ENCODE measurements at regions not wholly inside any gene's neighbourhood (a gene's known extent, or its start where the extent isn't known, plus 50 kb on each side); places are given as distances from the start of the nearest gene placed in this dataset.
A peak's percentile ranks its signal among the peaks of the same experiment; 100 is the strongest.
"Not testable (repeated sequence)": the region's sequence is repeated elsewhere in the genome, so short reads cannot be mapped to it uniquely, and the experiment has no call there.

DNA sequence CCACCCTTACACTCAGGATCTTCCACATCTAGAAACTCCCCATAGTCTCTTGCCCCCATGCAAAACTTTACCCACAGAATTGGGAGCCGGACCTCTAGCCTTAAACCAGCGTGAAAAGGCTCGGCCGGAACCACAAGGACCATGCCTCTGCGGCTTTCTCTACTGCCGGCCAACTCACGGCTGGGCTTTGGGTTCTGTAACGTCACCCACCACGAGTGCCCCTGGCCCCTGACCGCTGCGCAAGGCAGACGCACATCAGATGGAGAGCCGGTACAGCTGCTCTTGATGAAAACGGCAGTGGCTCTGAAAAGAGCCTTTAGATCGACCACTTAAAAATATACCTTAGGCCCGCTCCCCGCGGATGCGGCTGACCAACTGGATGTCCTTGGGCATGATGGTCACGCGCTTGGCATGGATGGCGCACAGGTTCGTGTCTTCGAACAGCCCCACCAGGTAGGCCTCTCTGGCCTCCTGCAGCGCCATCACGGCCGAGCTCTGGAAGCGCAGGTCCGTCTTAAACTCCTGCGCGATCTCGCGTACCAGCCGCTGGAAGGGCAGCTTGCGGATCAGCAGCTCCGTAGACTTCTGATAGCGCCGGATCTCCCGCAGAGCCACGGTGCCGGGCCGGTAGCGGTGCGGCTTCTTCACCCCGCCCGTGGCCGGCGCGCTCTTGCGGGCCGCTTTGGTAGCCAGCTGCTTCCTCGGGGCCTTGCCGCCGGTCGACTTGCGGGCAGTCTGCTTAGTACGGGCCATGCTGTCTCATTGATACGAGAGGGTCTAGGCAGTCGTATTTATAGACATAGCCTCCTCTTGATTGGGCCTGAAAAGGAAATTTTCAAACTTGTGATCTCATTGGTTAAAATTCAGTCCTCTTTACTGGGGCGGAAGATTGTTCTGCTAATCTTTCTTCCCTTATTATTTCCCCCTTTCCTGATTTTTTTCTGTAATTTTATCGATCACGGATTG is 66.3 kb downstream of the FAM72C start:
- DNase-seq, result peak; percentile 20 to 29

DNA sequence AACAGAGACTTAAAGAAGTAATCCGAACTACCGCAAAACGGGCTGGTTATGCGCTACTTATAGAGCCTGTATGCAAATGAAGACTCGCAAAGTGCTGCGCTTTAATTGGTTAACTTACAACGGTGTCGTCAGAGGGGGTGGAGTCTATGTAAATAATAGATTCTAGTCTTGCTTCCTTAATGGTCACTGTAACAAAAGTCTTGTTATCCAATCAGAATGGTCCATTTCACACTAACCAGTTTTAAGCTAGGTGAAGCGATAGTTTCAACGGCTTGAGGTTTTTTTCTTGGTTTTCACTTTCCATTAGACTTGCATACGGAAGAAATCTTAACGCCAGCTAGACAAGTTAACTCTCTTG is 67.2 kb downstream of the FAM72C start:
- DNase-seq, result peak in 1 of 2 donors; percentile 24

DNA sequence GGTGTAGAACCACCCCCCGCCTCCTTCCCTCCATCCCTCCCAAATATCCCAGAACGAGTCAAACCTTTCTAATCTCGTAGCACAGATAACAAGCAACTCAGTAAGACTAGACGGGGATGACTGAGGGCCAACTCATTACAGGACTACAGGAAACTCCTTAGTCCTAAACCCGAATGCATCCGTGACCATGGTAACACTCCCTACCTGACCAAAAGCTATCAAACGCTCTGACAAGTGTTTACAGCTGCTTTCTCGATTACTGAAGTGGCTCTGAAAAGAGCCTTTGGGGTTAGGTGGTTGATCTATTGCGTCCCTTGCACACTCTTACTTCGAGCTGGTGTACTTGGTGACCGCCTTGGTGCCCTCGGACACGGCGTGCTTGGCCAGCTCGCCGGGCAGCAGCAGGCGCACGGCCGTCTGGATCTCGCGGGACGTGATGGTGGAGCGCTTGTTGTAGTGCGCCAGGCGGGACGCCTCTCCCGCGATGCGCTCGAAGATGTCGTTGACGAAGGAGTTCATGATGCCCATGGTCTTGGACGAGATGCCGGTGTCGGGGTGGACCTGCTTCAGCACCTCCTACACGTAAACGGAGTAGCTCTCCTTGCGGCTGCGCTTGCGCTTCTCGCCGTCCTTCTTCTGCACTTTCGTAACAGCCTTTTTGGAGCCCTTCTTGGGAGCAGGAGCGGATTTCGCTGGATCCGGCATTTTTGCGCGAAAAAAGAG is 67.7 kb downstream of the FAM72C start:
- peak in 1 of 2 donors; percentile 24 for DNase-seq

DNA sequence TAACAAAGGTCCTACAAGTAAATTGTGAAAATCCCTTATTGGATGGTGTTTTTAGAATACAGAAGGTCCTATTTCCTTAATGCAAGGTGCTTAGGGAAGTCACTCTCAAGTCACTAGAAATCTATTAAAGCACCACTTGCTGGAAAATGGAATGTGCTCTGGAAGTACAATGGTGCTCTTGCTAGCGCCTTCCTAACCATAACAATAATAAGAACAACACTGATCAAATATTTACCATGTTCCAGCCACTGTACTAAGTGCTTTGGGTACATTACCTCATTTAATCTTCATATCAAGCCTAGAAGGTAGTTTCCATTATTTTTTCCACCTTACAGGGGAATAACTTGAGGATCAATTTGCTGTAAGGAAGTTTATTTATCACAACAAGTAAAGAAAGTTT is 75.4 kb downstream of the FAM72C start:
- DNase-seq, result not testable (repeated sequence)

DNA sequence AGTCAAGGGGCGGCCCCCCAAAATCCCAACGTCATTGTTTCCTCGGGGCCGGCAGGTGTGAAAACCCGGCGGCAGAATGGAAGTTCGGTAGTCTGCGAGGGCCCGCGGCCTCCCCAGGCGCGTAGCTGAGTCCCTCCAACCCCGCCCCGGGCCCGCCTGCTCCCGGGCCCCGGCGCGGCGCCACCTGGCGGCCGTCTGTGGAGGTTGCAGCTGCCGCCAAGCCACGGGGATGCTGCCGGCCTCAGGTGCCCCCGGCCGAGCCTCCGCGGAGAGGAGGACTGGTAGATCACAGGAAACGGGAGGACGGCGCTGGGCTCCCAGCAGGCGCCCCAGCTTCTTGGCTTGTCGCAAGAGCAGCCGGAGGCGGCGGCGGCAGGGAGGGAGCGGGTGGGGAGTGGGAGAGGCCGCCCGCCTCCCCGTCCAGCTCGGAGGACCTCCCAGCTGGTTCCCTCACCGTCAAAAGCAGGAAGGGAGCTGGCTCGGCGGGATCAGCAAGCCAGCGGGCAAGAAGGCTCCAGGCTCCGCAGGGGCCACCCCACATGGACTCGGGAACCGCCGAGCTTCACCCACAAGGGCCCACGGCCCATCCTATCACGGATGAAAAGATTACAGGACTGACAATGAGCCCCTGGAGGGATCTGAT is 86.7 kb downstream of the FAM72C start:
- peak; percentile 71 to 77 for DNase-seq

DNA sequence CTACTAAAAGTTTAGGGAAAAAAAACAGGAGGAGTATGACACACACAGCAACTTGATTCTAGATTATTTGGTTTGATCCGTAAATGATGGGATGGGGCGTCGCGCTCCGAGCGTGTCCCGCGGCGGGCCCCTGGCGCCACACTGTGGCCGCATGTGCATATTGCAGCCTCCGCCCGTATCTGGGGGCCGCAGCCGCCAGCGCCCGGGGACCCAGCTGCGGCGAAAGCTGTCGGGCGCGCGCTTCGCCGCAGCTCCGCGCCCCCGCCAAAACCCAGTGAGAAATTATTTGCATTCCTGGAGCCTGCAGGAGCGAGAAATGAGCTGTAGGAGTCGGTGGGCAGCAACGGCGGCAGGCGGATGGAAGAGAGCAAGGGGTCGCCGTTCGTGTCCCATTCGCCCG is 87.3 kb downstream of the FAM72C start:
- DNase-seq, result peak; percentile 50 to 62

DNA sequence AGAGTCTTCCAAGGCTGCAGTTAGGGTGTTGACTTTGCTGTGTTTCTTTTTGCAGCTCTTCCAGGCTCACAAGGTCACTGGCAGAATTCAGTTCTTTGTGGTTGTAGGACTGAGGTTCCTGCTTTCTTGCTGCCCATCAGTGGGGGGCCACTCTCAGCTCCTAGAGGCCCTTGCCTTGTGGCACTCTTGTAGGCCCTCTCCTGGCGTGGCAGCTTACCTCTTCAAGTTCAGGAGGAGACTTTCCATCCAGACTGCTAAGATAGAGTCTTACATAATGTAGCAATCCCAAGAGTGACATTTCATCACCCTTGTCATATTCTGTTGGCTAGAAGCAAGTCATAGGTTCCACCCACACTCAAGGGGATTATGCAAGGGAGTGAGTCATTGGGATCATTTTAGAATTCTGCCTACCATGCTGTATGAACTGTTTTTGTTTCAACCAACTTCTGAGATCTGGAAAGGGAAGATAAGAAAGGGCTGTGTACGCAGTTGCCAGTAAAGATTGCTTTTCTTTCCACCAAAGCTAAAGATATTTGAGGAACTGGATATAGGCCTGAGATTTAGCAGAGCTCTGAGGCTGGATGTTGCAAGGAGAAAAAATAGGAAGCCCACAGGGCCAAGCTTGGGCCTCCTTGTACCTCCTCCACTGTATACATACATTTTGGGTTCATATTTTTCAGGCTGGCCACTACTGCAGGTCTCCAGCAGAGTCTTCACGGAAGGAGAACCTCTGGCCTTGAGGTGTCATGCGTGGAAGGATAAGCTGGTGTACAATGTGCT is 91.8 kb downstream of the FAM72C start:
- DNase-seq, result peak in 1 of 2 donors; percentile 17

DNA sequence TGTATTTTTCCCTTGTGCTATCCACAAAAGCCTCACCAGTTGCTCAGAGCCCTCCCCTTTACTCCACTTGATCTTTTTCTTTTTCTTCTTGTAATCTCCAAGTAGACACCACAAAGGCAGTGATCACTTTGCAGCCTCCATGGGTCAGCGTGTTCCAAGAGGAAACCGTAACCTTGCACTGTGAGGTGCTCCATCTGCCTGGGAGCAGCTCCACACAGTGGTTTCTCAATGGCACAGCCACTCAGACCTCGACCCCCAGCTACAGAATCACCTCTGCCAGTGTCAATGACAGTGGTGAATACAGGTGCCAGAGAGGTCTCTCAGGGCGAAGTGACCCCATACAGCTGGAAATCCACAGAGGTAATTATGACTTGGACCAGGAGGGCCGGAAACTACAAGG is 95.8 kb downstream of the FAM72C start:
- DNase-seq, result not testable (repeated sequence)

DNA sequence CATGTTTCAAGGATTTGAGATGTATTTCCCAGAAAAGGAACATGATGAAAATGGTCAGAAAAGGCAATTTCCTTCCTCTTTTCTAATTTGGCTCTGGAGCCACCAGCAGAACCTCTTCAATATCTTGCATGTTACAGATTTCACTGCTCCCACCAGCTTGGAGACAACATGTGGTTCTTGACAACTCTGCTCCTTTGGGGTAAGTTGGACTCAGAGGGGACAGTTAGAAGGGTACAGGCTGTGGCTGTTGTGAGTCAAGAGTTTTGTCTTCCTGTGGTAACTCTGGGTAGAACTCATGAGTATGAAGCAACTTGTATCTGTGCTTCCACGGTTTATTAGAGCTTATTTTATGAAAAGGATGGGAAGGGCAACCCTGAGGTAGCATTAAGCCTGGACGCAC is 97.2 kb downstream of the FAM72C start:
- not testable (repeated sequence) for DNase-seq

DNA sequence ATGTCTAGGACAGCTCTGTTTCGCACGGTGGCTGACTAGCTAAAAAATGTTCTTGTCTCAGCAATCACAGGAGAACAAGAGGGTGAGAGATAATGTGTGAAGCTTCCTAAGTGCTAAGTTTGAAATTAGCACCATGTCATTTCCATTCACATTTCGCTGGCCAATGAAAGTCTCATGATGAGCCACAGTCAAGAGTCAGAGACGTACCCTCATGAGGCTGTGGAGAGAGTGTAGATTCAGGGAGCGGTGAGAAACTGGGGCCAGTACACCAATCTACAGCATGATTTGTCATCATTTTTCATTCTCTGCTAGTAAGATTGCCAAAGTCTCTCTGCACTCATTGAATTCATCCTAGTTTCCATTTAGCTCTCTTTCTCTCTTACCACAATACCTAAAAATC is 98.1 kb downstream of the FAM72C start:
- not testable (repeated sequence) for DNase-seq

DNA sequence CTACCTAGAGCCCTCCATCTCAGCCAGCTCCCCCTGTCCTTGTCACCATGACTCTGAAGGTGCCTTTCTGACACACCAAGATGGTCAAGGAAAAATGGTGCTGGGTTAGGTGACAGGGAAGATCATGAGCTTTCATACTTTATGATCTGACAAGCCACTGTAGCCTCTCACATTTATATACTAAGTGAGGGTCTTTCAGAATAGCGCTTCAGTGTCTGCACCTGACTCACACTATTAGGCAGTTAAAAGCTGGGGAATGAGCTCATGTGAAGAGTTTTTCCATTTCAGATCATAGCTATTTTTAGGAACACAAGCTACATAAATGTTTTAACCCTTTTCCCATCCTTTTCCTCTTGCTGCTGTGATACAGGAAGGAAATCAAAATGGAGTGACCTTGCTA is 101.4 kb downstream of the FAM72C start:
- not testable (repeated sequence) for DNase-seq

DNA sequence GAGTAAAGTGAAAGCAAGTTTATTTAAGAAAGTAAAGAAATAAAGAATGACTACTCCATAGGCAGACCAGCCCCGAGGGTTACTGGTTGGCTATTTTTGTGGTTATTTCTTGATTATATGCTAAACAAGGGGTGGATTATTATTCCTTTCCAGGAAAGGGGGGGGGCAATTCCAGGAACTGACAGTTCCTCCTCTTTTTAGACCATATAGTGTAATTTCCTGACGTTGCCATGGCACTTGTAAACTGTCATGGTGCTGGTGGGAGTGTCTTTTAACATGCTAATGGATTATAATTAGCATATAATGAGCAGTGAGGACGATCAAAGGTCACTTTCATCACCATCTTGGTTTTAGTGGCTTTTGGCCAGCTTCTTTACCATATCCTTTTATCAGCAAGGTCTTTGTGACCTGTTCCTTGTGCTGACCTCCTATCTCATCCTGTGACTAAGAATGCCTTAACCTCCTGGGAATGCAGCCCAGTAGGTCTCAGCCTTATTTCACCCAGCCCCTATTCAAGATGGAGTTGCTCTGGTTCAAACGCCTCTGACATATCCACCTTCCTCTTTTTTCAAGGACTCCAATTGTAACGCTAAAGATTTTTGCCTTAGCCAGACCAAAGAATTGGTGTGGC is 104.1 kb downstream of the FAM72C start:
- peak in 1 of 2 donors; percentile 27 for DNase-seq

DNA sequence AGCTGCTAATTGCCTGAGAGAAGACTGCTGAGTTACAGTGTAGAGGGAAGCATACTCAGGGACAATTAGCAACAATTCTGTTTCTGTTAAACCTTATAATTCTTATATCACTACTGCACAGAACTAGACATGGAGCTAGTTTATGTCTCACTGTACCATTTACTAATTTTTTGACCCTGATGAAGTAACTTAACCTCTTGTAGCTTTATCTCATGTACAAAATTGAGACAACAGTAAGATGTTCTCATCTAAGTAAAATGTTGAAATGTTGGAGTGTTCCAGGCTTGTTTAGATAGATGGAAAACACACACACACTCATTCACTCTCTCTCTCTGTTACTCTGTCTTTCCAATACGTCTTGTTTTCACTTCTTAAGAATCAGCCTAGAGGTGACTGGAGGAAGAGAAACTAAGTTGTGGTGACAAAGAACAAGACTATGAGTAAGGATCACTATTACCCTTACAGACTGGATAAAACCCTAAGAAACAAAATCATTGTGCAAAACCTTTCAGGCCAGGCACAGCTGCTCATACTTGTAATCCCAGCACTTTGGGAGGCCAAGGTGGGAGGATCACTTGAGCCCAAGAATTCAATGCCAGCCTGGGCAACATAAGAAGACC is 107.8 kb downstream of the FAM72C start:
- peak in 1 of 2 donors; percentile 12 for DNase-seq

DNA sequence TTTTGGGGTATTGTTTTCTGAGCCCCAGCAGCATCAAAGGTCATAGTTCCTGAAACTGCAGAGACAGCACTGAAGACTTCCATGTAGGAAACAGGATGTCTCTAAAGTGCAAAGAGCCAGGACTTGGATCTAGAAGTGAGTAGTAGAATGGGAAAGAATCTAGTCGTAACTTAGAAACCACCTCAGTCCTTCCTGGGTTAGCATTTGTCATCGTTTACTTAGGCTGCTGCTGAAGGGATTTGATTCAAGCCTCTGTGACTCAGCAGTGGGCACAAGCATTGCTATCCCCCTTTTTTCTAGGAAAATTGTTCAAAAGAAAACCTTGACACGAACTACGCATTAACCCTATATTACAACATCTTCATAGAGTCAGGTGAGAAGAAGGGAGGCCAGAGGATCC is 109.1 kb downstream of the FAM72C start:
- DNase-seq, result not testable (repeated sequence)

DNA sequence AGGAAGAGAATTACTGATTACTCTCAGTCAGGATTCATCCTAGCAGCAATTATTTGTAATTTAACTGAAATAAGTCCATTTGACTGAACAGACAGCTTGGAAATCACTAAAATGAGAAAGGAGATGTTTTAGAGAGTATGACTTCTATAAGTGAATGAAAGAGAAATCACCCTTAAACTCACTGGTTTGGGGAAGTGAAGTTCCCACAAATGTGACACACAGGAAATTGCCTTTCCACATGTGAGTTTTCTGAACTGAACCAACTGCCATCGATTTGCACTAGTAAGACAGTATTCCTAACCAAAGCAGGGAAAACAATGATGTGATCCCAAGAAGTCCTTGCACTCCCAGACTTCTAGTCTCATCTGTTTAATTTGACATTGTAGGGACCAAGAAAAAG is 110.5 kb downstream of the FAM72C start:
- DNase-seq, result not testable (repeated sequence)

DNA sequence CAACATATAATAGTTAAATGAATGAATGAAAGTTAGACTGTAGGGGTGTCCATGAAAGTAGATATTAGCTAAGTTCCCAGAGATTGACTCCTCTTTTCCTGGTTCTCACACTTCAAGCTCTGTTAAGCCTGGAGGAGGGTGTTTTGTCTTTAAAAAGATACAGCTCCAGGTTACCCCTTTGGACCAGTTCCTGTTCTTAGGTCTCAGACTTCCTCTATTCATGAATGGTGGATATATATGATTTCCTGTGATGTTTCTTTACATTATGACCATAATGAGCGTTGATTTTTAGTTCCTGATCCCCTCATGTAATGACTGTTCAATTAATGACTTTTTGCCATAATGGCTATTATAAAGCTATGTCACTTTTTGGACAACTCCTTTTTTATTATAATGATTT is 115.9 kb downstream of the FAM72C start:
- not testable (repeated sequence) for DNase-seq

DNA sequence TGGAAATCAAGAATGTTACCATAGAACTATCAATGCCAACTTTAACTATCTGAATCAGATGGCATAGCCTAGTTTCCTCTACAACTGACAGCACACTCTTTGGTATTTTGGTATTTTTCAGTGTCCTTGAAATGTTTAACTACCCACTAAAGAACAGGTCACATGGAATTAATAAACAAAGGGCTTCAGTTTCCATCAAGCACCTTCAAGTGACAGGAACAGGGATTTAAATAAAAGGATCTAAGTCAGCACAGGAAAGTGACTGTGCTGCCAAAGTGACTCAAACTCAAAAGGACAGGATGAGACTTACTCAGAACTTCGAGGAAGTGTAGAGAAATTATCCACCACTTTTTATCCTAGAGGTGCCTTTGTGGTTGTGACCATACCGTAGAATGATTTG is 117.7 kb downstream of the FAM72C start:
- DNase-seq, result not testable (repeated sequence)

DNA sequence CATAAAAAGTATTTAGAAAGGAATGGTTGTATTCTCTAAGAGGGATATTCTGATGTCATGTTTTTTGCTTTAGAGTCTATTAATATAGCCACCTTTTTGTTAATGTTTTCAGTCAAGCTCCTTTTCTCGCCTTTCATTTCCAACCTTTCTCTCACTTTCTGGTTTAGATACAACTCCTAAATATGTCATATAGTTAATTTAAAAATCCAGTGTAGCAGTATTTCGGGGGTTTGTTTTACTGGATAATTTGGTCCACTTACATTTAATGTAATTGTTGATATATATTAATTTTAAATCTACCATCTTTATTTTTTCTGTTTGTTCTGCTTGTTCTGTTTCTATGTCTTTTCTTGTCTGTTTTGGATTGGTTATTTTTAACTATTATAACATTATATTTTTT is 121.1 kb downstream of the FAM72C start:
- DNase-seq, result not testable (repeated sequence)

DNA sequence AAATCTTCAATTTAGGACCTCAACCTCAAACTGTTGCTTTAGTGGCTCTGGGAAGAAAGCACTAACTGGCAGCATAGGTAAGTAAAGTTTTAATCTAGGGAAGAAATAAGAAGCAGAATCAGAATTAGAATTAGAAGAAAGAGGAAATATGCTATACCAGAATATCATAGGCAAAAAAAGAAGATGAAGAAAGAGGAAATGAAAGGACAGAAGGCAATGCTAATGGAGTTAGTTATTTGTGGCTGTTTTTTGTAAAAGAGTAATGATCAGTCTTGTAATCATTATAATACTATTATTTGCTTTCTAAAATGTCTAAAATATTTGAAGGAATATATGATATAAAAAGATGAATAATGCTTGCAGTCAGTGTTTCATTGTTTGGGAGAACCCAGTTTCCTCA is 122.9 kb downstream of the FAM72C start:
- DNase-seq, result not testable (repeated sequence)

DNA sequence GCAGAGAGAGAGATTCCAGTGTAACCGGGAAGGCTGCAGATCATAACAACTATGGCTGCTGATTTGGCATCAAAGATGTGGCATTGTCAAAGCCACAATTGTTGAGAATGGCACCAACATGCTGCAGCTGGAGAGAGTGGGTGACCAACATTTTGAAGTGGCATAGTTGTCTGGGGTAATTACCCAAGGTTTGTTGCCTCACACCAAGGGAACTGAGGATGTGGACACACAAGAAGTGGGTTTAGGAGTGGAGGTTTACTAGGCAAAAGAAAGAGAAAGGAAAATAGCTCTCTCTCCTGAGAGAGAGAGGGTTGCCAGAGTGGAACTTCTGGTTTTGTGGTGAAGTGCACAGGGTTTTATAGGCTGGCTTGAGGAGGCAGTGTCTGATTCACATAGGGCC is 126.6 kb downstream of the FAM72C start:
- not testable (repeated sequence) for DNase-seq

DNA sequence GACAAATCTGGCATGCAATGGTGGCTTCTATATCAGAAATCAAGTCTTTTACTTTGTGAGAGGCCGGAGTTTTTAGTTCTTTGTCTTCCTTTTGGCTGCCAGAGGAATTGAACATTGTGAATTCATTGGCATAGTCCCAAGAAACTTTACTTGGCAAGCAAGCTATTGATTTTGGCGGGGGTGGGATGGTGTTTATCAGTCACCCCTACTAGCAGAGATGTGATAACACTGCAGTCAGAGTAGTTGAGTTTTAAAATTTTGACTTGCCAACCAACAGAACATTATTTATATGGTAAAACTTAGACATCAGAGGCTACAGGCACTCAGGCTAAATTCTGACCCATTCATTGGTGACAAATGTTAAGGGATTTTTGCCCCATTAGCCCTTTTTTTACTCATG is 129.7 kb downstream of the FAM72C start:
- not testable (repeated sequence) for DNase-seq

DNA sequence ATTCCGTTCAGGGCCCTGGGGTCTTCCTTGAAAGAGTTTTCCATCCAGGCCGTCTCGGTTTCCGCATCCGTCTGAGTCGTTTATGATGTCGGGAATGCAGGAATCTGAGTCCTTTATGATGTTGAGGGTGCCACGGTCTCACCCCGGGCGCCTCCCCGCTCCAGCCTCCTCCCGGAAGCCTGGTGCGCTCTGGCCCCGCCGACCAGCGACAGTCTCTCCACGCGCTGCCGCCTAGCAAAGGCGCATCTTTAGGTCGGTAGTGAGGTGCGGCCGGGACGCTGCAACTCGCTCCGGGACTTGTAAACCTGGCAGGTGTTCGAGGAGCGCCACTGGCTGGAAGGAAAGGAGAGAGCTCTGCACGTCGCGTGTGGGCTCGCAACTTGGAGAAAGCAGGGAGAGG is 132.6 kb downstream of the FAM72C start:
- DNase-seq, result not testable (repeated sequence)

Data from CD4-positive, alpha-beta T cell treated with Interleukin-4 for 1 hour (primary cell).